CD4-positive, CD25-positive, alpha-beta regulatory T cell (primary cell): ENCODE measurements at regions not wholly inside any gene's neighbourhood (a gene's known extent, or its start where the extent isn't known, plus 50 kb on each side); places are given as distances from the start of the nearest gene placed in this dataset.
"Not testable (repeated sequence)": the region's sequence is repeated elsewhere in the genome, so short reads cannot be mapped to it uniquely, and the experiment has no call there.

Experiments
- ATAC-seq, 2 donors: fragments of 150-1000 bp; cut with Tn5 transposase; one replicate each; pipeline ENCODE4 v1.10.0; 2021; ENCODE audit warnings: low read depth in 2 of 2, moderate number of reproducible peaks in 2 of 2, moderate library complexity in 1 of 2
- DNase-seq, 3 donors: peaks; one replicate each; pipeline versions ENCODE4 v3.0.0 to v3.0.0-alpha.2; 2012 to 2022; ENCODE audit warnings: mixed read lengths in 1 of 3
- H3K27ac ChIP-seq: one replicate; pipeline ENCODE4 v1.7.0; 2013; ENCODE audit warnings: mild to moderate bottlenecking, low read length; ENCODE audit not compliant: insufficient read depth, poor library complexity, severe bottlenecking
- H3K27me3 ChIP-seq: one replicate; pipeline ENCODE4 v1.7.0; 2013; ENCODE audit warnings: low read length; ENCODE audit not compliant: control insufficient read depth, insufficient read depth
- H3K36me3 ChIP-seq: one replicate; pipeline ENCODE4 v1.7.0; 2013; ENCODE audit warnings: mild to moderate bottlenecking, low read length, moderate library complexity; ENCODE audit not compliant: control insufficient read depth, insufficient read depth
- H3K4me1 ChIP-seq: 2 replicates; pipeline ENCODE4 v1.7.0; 2013; ENCODE audit warnings: mild to moderate bottlenecking, low read length; ENCODE audit not compliant: insufficient read depth, control insufficient read depth, poor library complexity, severe bottlenecking
- H3K4me3 ChIP-seq: one replicate; pipeline ENCODE4 v1.7.0; 2013; ENCODE audit warnings: low read depth, mild to moderate bottlenecking, low read length, moderate library complexity
- H3K9me3 ChIP-seq, 2 experiments: 1 replicate in 1 of 2; 2 replicates in 1 of 2; pipeline ENCODE4 v1.7.0; 2013; ENCODE audit warnings: low read length in 2 of 2, mild to moderate bottlenecking in 1 of 2, moderate library complexity in 1 of 2; ENCODE audit not compliant: control insufficient read depth in 2 of 2
- H3K27ac Mint-ChIP-seq, 3 donors: one replicate each; pipeline ENCODE4 v1.8.0; 2020 to 2022; ENCODE audit warnings: mild to moderate bottlenecking in 3 of 3, mixed read lengths in 3 of 3, moderate library complexity in 2 of 3
- H3K27me3 Mint-ChIP-seq: one replicate; pipeline ENCODE4 v1.8.0; 2022; ENCODE audit warnings: mild to moderate bottlenecking, mixed read lengths
- H3K36me3 Mint-ChIP-seq: one replicate; pipeline ENCODE4 v1.8.0; 2020; ENCODE audit warnings: mixed read lengths
- H3K4me1 Mint-ChIP-seq, 4 donors: one replicate each; pipeline ENCODE4 v1.8.0; 2020 to 2022; ENCODE audit warnings: mixed read lengths in 4 of 4, mild to moderate bottlenecking in 1 of 4
- H3K4me3 Mint-ChIP-seq, 4 donors: one replicate each; pipeline ENCODE4 v1.8.0; 2020 to 2022; ENCODE audit warnings: mild to moderate bottlenecking in 4 of 4, mixed read lengths in 4 of 4, moderate library complexity in 3 of 4
- H3K9me3 Mint-ChIP-seq, 7 donors: one replicate each; pipeline ENCODE4 v1.8.0; 2020 to 2022; ENCODE audit warnings: mixed read lengths in 7 of 7, mild to moderate bottlenecking in 3 of 7, moderate library complexity in 2 of 7

DNA sequence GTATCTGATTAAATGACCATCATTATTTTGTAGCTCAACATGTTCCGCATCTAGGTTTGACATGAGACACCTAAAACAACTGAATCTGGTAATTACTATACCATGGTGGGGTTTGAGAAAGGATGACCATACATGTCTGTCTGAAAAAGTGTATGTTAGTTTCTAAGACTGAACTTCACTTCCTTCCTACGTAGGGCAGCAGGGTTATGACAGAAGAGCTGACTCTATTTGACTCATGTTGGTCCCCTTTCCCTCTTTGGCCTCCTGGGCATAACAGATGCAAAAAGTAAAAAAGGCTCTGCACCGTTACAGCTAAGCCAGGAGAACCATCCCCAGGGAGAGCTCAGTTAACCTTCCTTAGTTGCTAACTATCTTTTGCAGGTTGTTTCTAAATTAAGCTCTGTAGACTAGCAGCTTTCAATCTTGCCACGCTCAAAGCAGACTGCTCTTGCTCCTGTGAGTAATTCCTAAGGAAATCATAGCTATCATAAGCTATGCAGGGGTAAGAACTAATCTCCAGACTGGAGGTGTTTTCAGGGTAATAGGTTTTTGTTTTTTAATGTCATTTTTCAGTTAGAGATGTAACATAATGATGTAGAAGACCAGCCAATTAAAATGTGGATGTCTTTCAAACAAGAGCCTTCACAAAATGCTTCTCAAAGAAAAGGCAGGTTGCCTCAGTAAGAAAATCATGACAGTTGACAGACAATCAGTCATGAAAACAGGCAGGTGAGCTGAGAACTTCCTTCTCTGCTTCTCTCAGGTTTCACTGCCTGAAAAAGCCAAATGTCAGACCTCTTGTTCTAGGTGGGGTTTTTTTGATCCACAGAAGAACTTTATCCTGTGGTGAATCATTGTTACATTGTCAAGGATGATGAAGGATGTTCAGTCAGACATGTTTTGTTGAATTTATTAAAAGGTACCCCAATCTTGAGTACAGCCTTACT lies 66.9 kb upstream of the DAPP1 start:
- peaks cover 28% of the 10 kb centered on the region for H3K27me3 Mint-ChIP-seq
- H3K36me3 ChIP-seq, result no peaks in the 10 kb centered on the region
- ATAC-seq (no peak), DNase-seq (no peak)
- no peaks in the 10 kb centered on the region for H3K4me1 Mint-ChIP-seq
- H3K36me3 Mint-ChIP-seq, result no peaks in the 10 kb centered on the region
- no peak overlapping the region for H3K4me3 ChIP-seq
- H3K4me3 Mint-ChIP-seq, result no peak overlapping the region
- H3K9me3 Mint-ChIP-seq, result peaks cover 0 to 3% (median 0%) of the 10 kb centered on the region in 7 donors
- peaks cover 4% of the 10 kb centered on the region for H3K27me3 ChIP-seq
- no peaks in the 10 kb centered on the region for H3K4me1 ChIP-seq
- no peak overlapping the region for H3K27ac ChIP-seq
- no peak overlapping the region for H3K27ac Mint-ChIP-seq
- H3K9me3 ChIP-seq, result no peaks in the 10 kb centered on the region

GRCh38 chr4:99746443-99746842 lies 70.2 kb upstream of the DAPP1 start:
- Mint-ChIP-seq H3K9me3 (peaks cover 0 to 3% (median 0%) of the 10 kb centered on the region in 7 donors), H3K4me1 (no peaks in the 10 kb centered on the region), H3K27ac (no peak overlapping the region), H3K4me3 (no peak overlapping the region), H3K36me3 (no peaks in the 10 kb centered on the region), H3K27me3 (peaks cover 9% of the 10 kb centered on the region)
- ATAC-seq (no peak), DNase-seq (no peak)
- H3K4me1 ChIP-seq, result no peaks in the 10 kb centered on the region
- H3K27ac ChIP-seq, result no peak overlapping the region
- H3K9me3 ChIP-seq, result no peaks in the 10 kb centered on the region
- H3K36me3 ChIP-seq, result no peaks in the 10 kb centered on the region
- H3K27me3 ChIP-seq, result peaks cover 4% of the 10 kb centered on the region
- H3K4me3 ChIP-seq, result no peak overlapping the region

DNA sequence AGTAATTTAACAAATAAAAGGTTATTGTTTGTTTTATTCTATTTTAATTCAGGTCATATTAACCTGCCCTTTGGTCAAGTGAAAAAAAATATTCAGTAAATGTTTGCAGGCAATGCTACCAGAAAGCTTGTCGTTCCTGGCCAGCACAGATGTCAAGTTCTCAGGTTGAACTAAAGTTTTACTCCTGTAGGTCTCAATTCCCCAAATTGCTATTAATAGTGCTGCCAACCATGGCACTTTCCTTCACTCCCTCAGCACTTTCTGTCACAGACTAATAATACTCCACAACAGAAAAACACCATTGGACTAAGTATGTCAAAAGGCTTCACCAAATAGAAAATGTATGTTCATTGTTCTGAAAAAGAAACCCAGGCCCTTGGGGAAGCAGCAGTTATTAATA lies 79.2 kb upstream of the C4orf54 start:
- peaks cover 2% of the 10 kb centered on the region for H3K27me3 ChIP-seq
- H3K4me3 ChIP-seq, result no peak overlapping the region
- Mint-ChIP-seq H3K27me3 (peaks cover 4% of the 10 kb centered on the region), H3K27ac (peak overlapping the region in 1 of 3 donors; percentile 8), H3K4me3 (no peak overlapping the region), H3K4me1 (no peaks in the 10 kb centered on the region), H3K36me3 (no peaks in the 10 kb centered on the region), H3K9me3 (peaks cover 0 to 8% (median 3%) of the 10 kb centered on the region in 7 donors)
- H3K27ac ChIP-seq, result no peak overlapping the region
- ATAC-seq (no peak), DNase-seq (no peak)
- no peaks in the 10 kb centered on the region for H3K36me3 ChIP-seq
- no peaks in the 10 kb centered on the region for H3K4me1 ChIP-seq
- no peaks in the 10 kb centered on the region for H3K9me3 ChIP-seq

DNA sequence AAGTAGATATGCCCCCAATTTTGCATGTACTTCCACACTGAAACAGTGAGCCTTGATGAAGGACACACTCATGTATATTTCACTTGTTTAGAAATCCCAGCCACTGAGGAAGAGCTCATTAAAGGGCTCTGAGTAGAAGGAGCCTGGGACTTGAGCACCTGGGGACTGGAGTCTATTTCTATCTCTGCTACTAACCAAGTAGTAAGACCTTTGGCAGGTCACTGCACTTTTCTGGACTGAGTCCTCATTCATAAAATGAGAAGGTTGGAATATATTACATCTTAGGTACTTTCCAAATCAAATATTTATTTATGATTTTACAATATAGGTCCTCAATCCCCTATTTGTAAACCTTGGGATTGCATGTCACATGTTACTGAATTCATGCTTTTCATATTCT lies 78.2 kb upstream of the C4orf54 start:
- ATAC-seq, result no peak
- Mint-ChIP-seq H3K4me1 (no peaks in the 10 kb centered on the region), H3K27me3 (peaks cover 10% of the 10 kb centered on the region), H3K9me3 (peaks cover 0 to 8% (median 3%) of the 10 kb centered on the region in 7 donors), H3K27ac (no peak overlapping the region), H3K4me3 (no peak overlapping the region), H3K36me3 (no peaks in the 10 kb centered on the region)
- Histone ChIP-seq H3K9me3 (no peaks in the 10 kb centered on the region), H3K27ac (no peak overlapping the region), H3K4me3 (no peak overlapping the region), H3K36me3 (no peaks in the 10 kb centered on the region), H3K27me3 (peaks cover 2% of the 10 kb centered on the region), H3K4me1 (no peaks in the 10 kb centered on the region)
- DNase-seq, result no peak

DNA sequence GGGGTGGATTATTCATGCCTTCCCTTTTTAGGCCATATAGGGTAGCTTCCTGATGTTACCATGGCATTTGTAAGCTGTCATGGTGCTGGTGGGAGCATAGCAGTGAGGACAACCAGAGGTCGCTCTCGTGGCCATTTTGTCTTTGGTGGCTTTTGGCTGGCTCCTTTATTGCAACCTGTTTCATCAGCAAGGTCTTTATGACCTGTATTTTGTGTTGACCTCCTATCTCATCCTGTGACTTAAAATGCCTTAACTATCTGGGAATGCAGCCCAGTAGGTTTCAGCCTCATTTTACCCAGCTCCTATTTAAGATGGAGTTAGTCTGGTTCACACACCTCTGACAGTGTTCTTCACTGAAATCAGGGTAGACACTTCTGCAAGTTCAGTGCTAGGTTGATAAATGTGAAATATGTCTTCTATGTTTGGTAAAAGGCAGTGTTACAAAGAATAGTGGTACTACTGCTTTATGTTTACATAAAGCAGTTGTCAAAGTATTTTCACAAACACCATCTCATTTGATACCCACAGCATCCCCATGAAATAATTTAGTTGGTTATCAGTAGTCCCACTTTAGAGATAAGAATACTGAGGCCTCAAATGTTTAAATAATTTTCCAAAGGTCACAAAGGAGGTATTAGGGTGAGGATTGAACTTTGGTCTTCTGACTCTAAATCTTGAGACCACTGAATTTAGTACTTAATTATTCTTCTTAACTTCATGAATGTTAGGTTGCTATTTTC lies 77.1 kb upstream of the C4orf54 start:
- peaks cover 18% of the 10 kb centered on the region for H3K27me3 Mint-ChIP-seq

DNA sequence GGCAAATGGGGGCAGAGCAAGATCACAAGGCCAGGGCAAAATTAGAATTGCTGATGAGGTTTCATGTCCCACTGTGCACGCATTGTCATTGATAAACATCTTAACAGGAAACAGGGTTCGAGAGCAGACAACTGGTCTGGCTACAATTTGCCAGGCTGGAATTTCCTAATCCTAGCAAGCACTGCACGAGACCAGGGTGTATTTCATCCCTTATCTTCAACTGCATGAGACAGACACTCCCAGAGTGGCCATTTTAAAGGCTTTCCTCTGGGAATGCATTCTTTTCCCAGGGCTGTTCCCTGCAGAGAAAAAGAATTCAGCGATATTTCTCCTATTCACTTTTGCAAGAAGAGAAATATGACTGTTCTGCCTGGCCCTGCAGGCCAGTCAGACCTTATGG lies 75.8 kb upstream of the C4orf54 start:
- not testable (repeated sequence) for H3K36me3 Mint-ChIP-seq, H3K27ac ChIP-seq, H3K4me3 Mint-ChIP-seq, H3K9me3 Mint-ChIP-seq, H3K4me3 ChIP-seq, ATAC-seq, H3K27ac Mint-ChIP-seq, DNase-seq, H3K4me1 Mint-ChIP-seq, H3K4me1 ChIP-seq, H3K36me3 ChIP-seq, H3K9me3 ChIP-seq, H3K27me3 ChIP-seq
- H3K27me3 Mint-ChIP-seq, result peaks cover 19% of the 10 kb centered on the region

More for the DNA sequence above, 77.1 kb upstream of the C4orf54 start:
- H3K27ac ChIP-seq, result no peak overlapping the region
- Mint-ChIP-seq H3K4me1 (no peaks in the 10 kb centered on the region), H3K36me3 (no peaks in the 10 kb centered on the region), H3K27ac (no peak overlapping the region), H3K4me3 (no peak overlapping the region), H3K9me3 (peaks cover 0 to 8% (median 3%) of the 10 kb centered on the region in 7 donors)
- H3K27me3 ChIP-seq, result peaks cover 2% of the 10 kb centered on the region
- no peaks in the 10 kb centered on the region for H3K36me3 ChIP-seq
- H3K4me3 ChIP-seq, result no peak overlapping the region
- H3K4me1 ChIP-seq, result no peaks in the 10 kb centered on the region
- ATAC-seq, result no peak
- DNase-seq, result no peak
- no peaks in the 10 kb centered on the region for H3K9me3 ChIP-seq

DNA sequence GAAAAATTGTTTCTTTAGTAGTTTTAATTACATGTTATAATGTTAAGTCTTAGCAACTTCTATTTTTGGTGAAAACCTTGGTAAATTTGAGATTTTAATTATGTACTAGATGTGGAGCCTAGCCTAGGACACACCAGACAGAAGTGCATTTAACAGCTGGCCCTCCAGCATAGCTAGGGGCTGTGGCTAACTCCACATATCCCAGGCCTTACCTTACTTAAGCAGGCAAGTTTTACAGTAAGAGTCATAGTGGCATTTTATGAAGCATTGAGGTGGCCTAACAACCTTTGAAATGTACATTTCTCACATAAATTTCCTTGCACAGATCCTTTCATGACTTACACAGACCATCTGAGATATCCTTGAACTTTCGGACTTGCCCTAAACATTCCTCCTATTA lies 71.6 kb upstream of the C4orf54 start:
- DNase-seq, result no peak
- no peak overlapping the region for H3K27ac Mint-ChIP-seq
- ATAC-seq, result no peak
- Histone ChIP-seq H3K4me3 (no peak overlapping the region), H3K4me1 (no peaks in the 10 kb centered on the region), H3K36me3 (no peaks in the 10 kb centered on the region), H3K27ac (no peak overlapping the region), H3K27me3 (peaks cover 2% of the 10 kb centered on the region), H3K9me3 (no peaks in the 10 kb centered on the region)
- peaks cover 31% of the 10 kb centered on the region for H3K27me3 Mint-ChIP-seq
- H3K4me3 Mint-ChIP-seq, result no peak overlapping the region
- no peaks in the 10 kb centered on the region for H3K4me1 Mint-ChIP-seq
- H3K9me3 Mint-ChIP-seq, result peaks cover 0 to 3% (median 0%) of the 10 kb centered on the region in 7 donors
- no peaks in the 10 kb centered on the region for H3K36me3 Mint-ChIP-seq
